ENCODE measurements at regions not wholly inside any gene's neighbourhood (a gene's known extent, or its start where the extent isn't known, plus 50 kb on each side); places are given as distances from the start of the nearest gene placed in this dataset.

- TF ChIP-seq REST (IDR thresholded peaks at IDR 0.05; ENCODE audit: insufficient read depth in 1 of 2, low read depth in 2 of 2, low read length in 2 of 2) = no peak
- TF ChIP-seq TAF1 (IDR thresholded peaks at IDR 0.05; ENCODE audit: borderline replicate concordance, insufficient read depth, low read length) = no peak
- TF ChIP-seq FOXP2 (optimal IDR thresholded peaks at IDR 0.05; ENCODE audit: borderline replicate concordance, extremely low read depth, extremely low read length, insufficient read depth) = no peak
Measured at GRCh38 chr18:38933322-38933721, 1367.7 kb upstream of the CELF4 start.

DNA sequence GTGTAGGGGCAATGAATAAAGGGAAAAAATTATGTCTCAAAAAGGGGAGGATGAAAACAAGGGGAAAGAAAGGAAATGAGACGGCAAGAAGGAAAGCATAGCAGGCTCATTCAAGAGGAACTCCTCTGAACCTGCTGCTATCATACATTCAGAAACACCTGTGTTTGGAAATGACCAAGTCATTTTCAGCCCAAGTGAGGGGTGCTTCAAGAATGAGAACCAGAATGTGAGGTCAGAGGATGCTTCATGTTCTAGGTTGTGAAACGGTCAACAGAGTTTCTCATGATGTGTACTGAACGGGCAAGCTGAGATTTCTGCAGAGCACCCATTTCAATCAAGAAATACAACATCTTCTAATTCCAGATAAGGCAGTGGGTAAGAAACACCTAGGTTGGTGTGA lies 1367.2 kb upstream of the CELF4 start:
- no peak for TF ChIP-seq POLR2AphosphoS5 (IDR thresholded peaks at IDR 0.05; ENCODE audit: low read depth, low read length)
- TF ChIP-seq TAF1 (IDR thresholded peaks at IDR 0.05; ENCODE audit: borderline replicate concordance, insufficient read depth, low read length) = no peak
- no peak for TF ChIP-seq REST (IDR thresholded peaks at IDR 0.05; ENCODE audit: insufficient read depth in 1 of 2, low read depth in 2 of 2, low read length in 2 of 2)
- no peak for TF ChIP-seq SIN3A (IDR thresholded peaks at IDR 0.05; ENCODE audit: borderline replicate concordance, insufficient read depth, low read length)
- TF ChIP-seq FOXP2 (optimal IDR thresholded peaks at IDR 0.05; ENCODE audit: borderline replicate concordance, extremely low read depth, extremely low read length, insufficient read depth) = no peak

GRCh38 chr18:38931754-38932050 lies 1366.1 kb upstream of the CELF4 start:
- no peak for TF ChIP-seq POLR2AphosphoS5 (IDR thresholded peaks at IDR 0.05; ENCODE audit: low read depth, low read length)
- no peak for TF ChIP-seq REST (IDR thresholded peaks at IDR 0.05; ENCODE audit: insufficient read depth in 1 of 2, low read depth in 2 of 2, low read length in 2 of 2)
- no peak for TF ChIP-seq TAF1 (IDR thresholded peaks at IDR 0.05; ENCODE audit: borderline replicate concordance, insufficient read depth, low read length)
- TF ChIP-seq FOXP2 (optimal IDR thresholded peaks at IDR 0.05; ENCODE audit: borderline replicate concordance, extremely low read depth, extremely low read length, insufficient read depth) = no peak
- TF ChIP-seq SIN3A (IDR thresholded peaks at IDR 0.05; ENCODE audit: borderline replicate concordance, insufficient read depth, low read length) = no peak

DNA sequence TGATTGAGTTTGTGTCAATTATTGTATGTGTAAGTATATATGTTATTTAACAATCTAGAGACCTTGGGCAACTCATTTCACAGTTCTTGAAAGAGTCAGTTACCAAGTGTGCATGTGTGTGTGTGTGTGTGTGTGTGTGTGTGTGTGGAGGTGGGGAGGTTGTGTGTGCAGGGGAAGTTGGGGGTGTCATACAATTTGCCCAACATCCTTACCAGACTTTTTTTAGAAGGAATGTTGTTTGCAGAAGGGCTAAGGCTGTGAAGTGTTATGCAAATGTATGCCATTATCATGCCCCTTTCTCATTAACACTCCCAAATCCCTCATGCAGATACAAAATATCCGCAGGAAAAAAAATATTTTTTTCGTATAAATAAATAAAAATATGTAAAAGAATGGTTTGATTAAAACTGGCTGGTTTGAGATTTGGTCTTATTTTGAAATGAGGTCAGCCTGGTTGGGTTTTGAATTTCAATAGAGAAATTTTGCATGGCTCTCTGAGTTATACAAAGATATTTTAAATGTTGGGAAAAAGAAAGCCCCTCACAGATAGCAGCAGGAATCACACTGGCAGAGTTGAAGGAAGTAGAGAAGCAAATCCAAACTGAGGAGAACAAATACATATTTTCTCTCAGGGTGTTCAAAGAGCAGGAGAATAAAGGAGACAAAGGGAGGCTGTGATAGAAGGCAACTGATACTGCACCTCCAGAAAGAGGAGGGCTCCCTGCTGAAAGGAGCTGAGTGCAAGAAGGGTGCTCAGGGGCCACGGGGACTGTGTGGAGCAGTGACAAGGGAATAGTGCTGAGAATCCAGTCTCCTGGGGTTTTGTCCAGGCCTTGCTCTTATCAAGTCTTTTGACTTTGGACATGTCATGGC lies 1365.5 kb upstream of the CELF4 start:
- TF ChIP-seq FOXP2 (optimal IDR thresholded peaks at IDR 0.05; ENCODE audit: borderline replicate concordance, extremely low read depth, extremely low read length, insufficient read depth) = no peak
- TF ChIP-seq REST (IDR thresholded peaks at IDR 0.05; ENCODE audit: insufficient read depth in 1 of 2, low read depth in 2 of 2, low read length in 2 of 2) = no peak
- TF ChIP-seq TAF1 (IDR thresholded peaks at IDR 0.05; ENCODE audit: borderline replicate concordance, insufficient read depth, low read length) = no peak
- TF ChIP-seq SIN3A (IDR thresholded peaks at IDR 0.05; ENCODE audit: borderline replicate concordance, insufficient read depth, low read length) = no peak
- no peak for TF ChIP-seq POLR2AphosphoS5 (IDR thresholded peaks at IDR 0.05; ENCODE audit: low read depth, low read length)

Measured in PFSK-1 (cell line).